Subcutaneous abdominal adipose tissue (tissue), 5 donors: ENCODE measurements at regions not wholly inside any gene's neighbourhood (a gene's known extent, or its start where the extent isn't known, plus 50 kb on each side); places are given as distances from the start of the nearest gene placed in this dataset.
"Not testable (repeated sequence)": the region's sequence is repeated elsewhere in the genome, so short reads cannot be mapped to it uniquely, and the experiment has no call there.

Experiments
- H3K27ac ChIP-seq: one replicate; pipeline ENCODE4 v1.7.0; 2013; ENCODE audit warnings: low read depth, mild to moderate bottlenecking, inconsistent platforms, low read length, moderate library complexity
- H3K27me3 ChIP-seq, 5 donors: one replicate each; pipeline ENCODE4 v1.7.0; 2013; ENCODE audit warnings: low read length in 5 of 5, inconsistent platforms in 1 of 5; ENCODE audit not compliant: control insufficient read depth in 5 of 5, insufficient read depth in 4 of 5
- H3K36me3 ChIP-seq, 5 donors: one replicate each; pipeline ENCODE4 v1.7.0; 2013; ENCODE audit warnings: low read length in 5 of 5; ENCODE audit not compliant: control insufficient read depth in 5 of 5, insufficient read depth in 5 of 5
- H3K4me1 ChIP-seq, 5 donors: one replicate each; pipeline ENCODE4 v1.7.0; 2013; ENCODE audit warnings: low read length in 5 of 5, mild to moderate bottlenecking in 3 of 5, moderate library complexity in 1 of 5; ENCODE audit not compliant: control insufficient read depth in 5 of 5, insufficient read depth in 5 of 5
- H3K4me3 ChIP-seq, 5 donors: one replicate each; pipeline ENCODE4 v1.7.0; 2013; ENCODE audit warnings: low read length in 5 of 5, low read depth in 1 of 5
- H3K9ac ChIP-seq, 5 donors: one replicate each; pipeline ENCODE4 v1.7.0; 2013; ENCODE audit warnings: low read length in 5 of 5, mild to moderate bottlenecking in 4 of 5, moderate library complexity in 3 of 5
- H3K9me3 ChIP-seq, 5 donors: one replicate each; pipeline ENCODE4 v1.7.0; 2013; ENCODE audit warnings: low read length in 5 of 5; ENCODE audit not compliant: control insufficient read depth in 5 of 5
- donor health status: healthy.
- donor health status: healthy.
- donor health status: healthy.
- donor health status: healthy.
- donor health status: healthy.

- no peaks in the 10 kb centered on the region for H3K27me3 ChIP-seq
- peaks cover 0 to 5% (median 0%) of the 10 kb centered on the region in 5 donors for H3K4me1 ChIP-seq
- H3K9ac ChIP-seq: no peak overlapping the region
- H3K4me3 ChIP-seq: peak overlapping the region; percentile 19 to 70 (median 54)
- no peaks in the 10 kb centered on the region for H3K36me3 ChIP-seq
- H3K27ac ChIP-seq: no peak overlapping the region
- no peaks in the 10 kb centered on the region for H3K9me3 ChIP-seq
These were observed 273.7 kb downstream of the SEMA3D start for GRCh38 chr7:84912993-84913635.

DNA sequence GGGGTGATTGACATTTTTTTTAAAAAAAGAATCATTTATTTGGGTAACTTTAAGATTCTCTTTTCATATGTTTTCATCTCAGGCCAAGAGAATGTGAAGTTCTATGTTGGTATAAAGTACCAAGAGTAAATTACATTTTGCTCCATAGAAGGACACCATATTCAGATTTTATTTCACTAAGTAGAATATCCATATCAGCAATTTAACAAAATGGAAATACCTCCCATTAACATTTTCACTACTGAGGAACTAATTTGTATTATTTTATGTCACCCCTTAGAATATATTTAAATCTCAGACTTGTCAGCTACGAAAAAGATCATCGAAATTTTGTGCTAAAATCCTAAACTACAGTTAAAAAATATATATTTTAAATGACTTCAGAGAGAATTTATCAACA lies 274.3 kb downstream of the SEMA3D start:
- no peak overlapping the region for H3K4me3 ChIP-seq
- H3K27me3 ChIP-seq: no peaks in the 10 kb centered on the region
- no peak overlapping the region for H3K9ac ChIP-seq
- H3K36me3 ChIP-seq: no peaks in the 10 kb centered on the region
- H3K9me3 ChIP-seq: no peaks in the 10 kb centered on the region
- H3K4me1 ChIP-seq: peaks cover 0 to 5% (median 0%) of the 10 kb centered on the region in 5 donors
- H3K27ac ChIP-seq: no peak overlapping the region

DNA sequence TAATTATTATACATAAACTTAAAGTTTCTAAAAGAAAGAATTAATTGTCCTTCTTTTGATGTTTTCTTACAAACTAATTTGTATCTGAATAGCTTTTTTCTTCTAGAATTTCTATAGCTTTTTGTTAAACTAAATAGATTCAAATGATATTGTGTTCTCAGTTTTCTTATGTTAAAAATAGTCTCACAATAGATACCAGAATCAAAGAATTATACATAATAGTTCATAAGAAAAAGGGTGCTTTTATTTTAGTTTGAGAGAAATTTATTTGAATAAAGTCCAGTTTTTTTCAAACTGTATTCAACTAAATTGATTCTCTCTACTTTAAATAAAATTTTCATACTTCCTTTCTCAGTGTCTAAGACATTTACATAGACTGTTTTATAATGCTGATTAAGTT lies 274.8 kb downstream of the SEMA3D start:
- Histone ChIP-seq H3K27me3 (no peaks in the 10 kb centered on the region), H3K4me3 (no peak overlapping the region), H3K4me1 (peaks cover 0 to 5% (median 0%) of the 10 kb centered on the region in 5 donors), H3K27ac (no peak overlapping the region), H3K9me3 (no peaks in the 10 kb centered on the region), H3K9ac (no peak overlapping the region), H3K36me3 (no peaks in the 10 kb centered on the region)

GRCh38 chr7:84911077-84911476 lies 275.8 kb downstream of the SEMA3D start:
- Histone ChIP-seq H3K27me3 (no peaks in the 10 kb centered on the region), H3K36me3 (no peaks in the 10 kb centered on the region), H3K9me3 (no peaks in the 10 kb centered on the region), H3K9ac (no peak overlapping the region), H3K4me1 (peaks cover 0 to 5% (median 0%) of the 10 kb centered on the region in 5 donors), H3K4me3 (no peak overlapping the region), H3K27ac (no peak overlapping the region)

GRCh38 chr7:84910322-84910721 lies 276.5 kb downstream of the SEMA3D start:
- H3K36me3 ChIP-seq, H3K4me3 ChIP-seq, H3K9me3 ChIP-seq, H3K9ac ChIP-seq, H3K4me1 ChIP-seq, H3K27me3 ChIP-seq, H3K27ac ChIP-seq: not testable (repeated sequence)

- H3K4me3 ChIP-seq: no peak overlapping the region
- H3K27ac ChIP-seq: no peak overlapping the region
These were observed 278.6 kb downstream of the SEMA3D start for GRCh38 chr7:84908196-84908793.

DNA sequence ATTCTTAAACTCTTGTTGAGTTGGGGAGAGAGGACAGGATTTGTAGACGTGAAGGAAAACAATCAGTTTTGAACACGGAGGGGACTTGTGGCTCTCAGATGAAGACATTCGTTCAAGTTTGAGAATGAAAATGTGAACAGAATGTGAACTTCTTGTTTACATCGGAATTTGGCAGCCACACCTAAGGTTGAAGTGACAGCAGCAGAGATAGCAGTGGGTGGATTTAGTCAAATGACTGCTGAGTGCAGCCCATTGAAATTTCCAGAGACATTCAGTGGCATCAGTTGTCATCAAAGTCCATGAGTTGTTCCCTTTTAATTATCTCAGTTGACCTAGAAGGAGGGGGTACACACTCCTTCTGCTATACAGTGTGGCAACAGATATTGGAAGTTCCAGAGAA lies 280.0 kb downstream of the SEMA3D start:
- Histone ChIP-seq H3K27me3 (no peaks in the 10 kb centered on the region), H3K4me1 (no peaks in the 10 kb centered on the region), H3K27ac (no peak overlapping the region), H3K4me3 (no peak overlapping the region), H3K9me3 (no peaks in the 10 kb centered on the region), H3K9ac (no peak overlapping the region), H3K36me3 (no peaks in the 10 kb centered on the region)

More at GRCh38 chr7:84908196-84908793, 278.6 kb downstream of the SEMA3D start:
- H3K9ac ChIP-seq: no peak overlapping the region
- H3K36me3 ChIP-seq: no peaks in the 10 kb centered on the region
- H3K27me3 ChIP-seq: no peaks in the 10 kb centered on the region
- peaks cover 0 to 3% (median 0%) of the 10 kb centered on the region in 5 donors for H3K4me1 ChIP-seq
- no peaks in the 10 kb centered on the region for H3K9me3 ChIP-seq

GRCh38 chr7:84904561-84904960 lies 282.3 kb downstream of the SEMA3D start:
- no peak overlapping the region for H3K27ac ChIP-seq
- H3K27me3 ChIP-seq: no peaks in the 10 kb centered on the region
- no peaks in the 10 kb centered on the region for H3K36me3 ChIP-seq
- no peaks in the 10 kb centered on the region for H3K9me3 ChIP-seq
- H3K4me1 ChIP-seq: no peaks in the 10 kb centered on the region
- no peak overlapping the region for H3K4me3 ChIP-seq
- H3K9ac ChIP-seq: no peak overlapping the region

- no peaks in the 10 kb centered on the region for H3K36me3 ChIP-seq
- no peaks in the 10 kb centered on the region for H3K9me3 ChIP-seq
- no peaks in the 10 kb centered on the region for H3K4me1 ChIP-seq
- H3K4me3 ChIP-seq: no peak overlapping the region
- no peak overlapping the region for H3K27ac ChIP-seq
- H3K27me3 ChIP-seq: no peaks in the 10 kb centered on the region
- H3K9ac ChIP-seq: no peak overlapping the region
These were observed 285.5 kb downstream of the SEMA3D start for GRCh38 chr7:84901366-84901765.

- H3K36me3 ChIP-seq: no peaks in the 10 kb centered on the region
- no peak overlapping the region for H3K27ac ChIP-seq
- no peaks in the 10 kb centered on the region for H3K27me3 ChIP-seq
- H3K9me3 ChIP-seq: peaks cover 0 to 7% (median under 1%) of the 10 kb centered on the region in 5 donors
- no peak overlapping the region for H3K4me3 ChIP-seq
- no peak overlapping the region for H3K9ac ChIP-seq
- H3K4me1 ChIP-seq: no peaks in the 10 kb centered on the region
These were observed 286.6 kb downstream of the SEMA3D start for GRCh38 chr7:84900215-84900614.
